PC-9 (cell line): ENCODE measurements at regions not wholly inside any gene's neighbourhood (a gene's known extent, or its start where the extent isn't known, plus 50 kb on each side); places are given as distances from the start of the nearest gene placed in this dataset.

Experiments
- BruUV-seq: library from RNA; stranded (reverse); fragments of 400-500 nt; replicated peaks from 2 replicates; lab custom pipeline; 2021; lab: Mats Ljungman, UMichigan
- CTCF ChIA-PET: fragments of 300-600 bp; sonication (Branson Sonifier 250); formaldehyde crosslinking; loops from one replicate; lab custom pipeline; 2022; ENCODE audit warnings: antibody characterized with exemption; lab: Charles Lee
- POLR2A ChIA-PET: fragments of 300-600 bp; sonication (Branson Sonifier 250); formaldehyde crosslinking; loops from one replicate; lab custom pipeline; 2022; ENCODE audit warnings: antibody characterized with exemption; ENCODE audit not compliant: unreplicated experiment; lab: Charles Lee
- DNase-seq, 2 experiments: peaks; one replicate each; pipeline versions ENCODE4 v3.0.0 to v3.0.0-alpha.2; 2015 to 2022; ENCODE audit warnings: mixed read lengths in 1 of 2
- H2AFZ ChIP-seq: fragments of 200-600 bp; sonication (generic); 2 replicates; pipeline ENCODE4 v1.8.1; 2017; ENCODE audit warnings: antibody characterized with exemption
- H3F3A ChIP-seq: fragments of 200-600 bp; sonication (generic); 2 replicates; pipeline ENCODE4 v1.8.1; 2017; ENCODE audit warnings: antibody characterized with exemption, mild to moderate bottlenecking, low read depth; ENCODE audit not compliant: insufficient read depth
- H3K27ac ChIP-seq: fragments of 200-600 bp; sonication (generic); 2 replicates; pipeline ENCODE4 v1.6.1; 2016; ENCODE audit warnings: mixed run types
- H3K27me3 ChIP-seq: fragments of 200-600 bp; sonication (generic); 2 replicates; pipeline ENCODE4 v1.6.1; 2016; ENCODE audit warnings: low read depth, mixed run types; ENCODE audit not compliant: insufficient read depth
- H3K36me3 ChIP-seq: fragments of 200-600 bp; sonication (generic); 2 replicates; pipeline ENCODE4 v1.6.1; 2016; ENCODE audit warnings: low read depth, mixed run types
- H3K4me1 ChIP-seq: fragments of 200-600 bp; sonication (generic); replicated peaks from 2 replicates; pipeline ENCODE4 v1.6.1; 2016; ENCODE audit warnings: mixed run types; ENCODE audit not compliant: insufficient read depth
- H3K4me2 ChIP-seq: fragments of 200-600 bp; sonication (generic); 2 replicates; pipeline ENCODE4 v1.6.1; 2017; ENCODE audit warnings: mixed run types
- H3K4me3 ChIP-seq: fragments of 200-600 bp; sonication (generic); 2 replicates; pipeline ENCODE4 v1.6.1; 2016; ENCODE audit warnings: mixed run types
- H3K79me2 ChIP-seq: fragments of 200-600 bp; sonication (generic); 2 replicates; pipeline ENCODE4 v1.6.1; 2017; ENCODE audit warnings: low read depth, mixed run types
- H3K9me2 ChIP-seq: fragments of 200-600 bp; sonication (generic); 2 replicates; pipeline ENCODE4 v1.8.1; 2017; ENCODE audit warnings: mild to moderate bottlenecking; ENCODE audit not compliant: insufficient read depth
- H3K9me3 ChIP-seq: fragments of 200-600 bp; sonication (generic); 2 replicates; pipeline ENCODE4 v1.8.1; 2016; ENCODE audit warnings: low read depth; ENCODE audit not compliant: insufficient read depth
- H4K20me1 ChIP-seq: fragments of 200-600 bp; sonication (generic); 2 replicates; pipeline ENCODE4 v1.8.1; 2017; ENCODE audit not compliant: insufficient read depth
- CTCF ChIP-seq: fragments of 200-600 bp; sonication (generic); conservative IDR thresholded peaks from 2 replicates; pipeline ENCODE4 v1.6.1; 2017; ENCODE audit warnings: mixed run types, antibody characterized with exemption, mild to moderate bottlenecking, moderate library complexity
- EZH2 ChIP-seq: fragments of 200-600 bp; sonication (generic); IDR thresholded peaks from 2 replicates; pipeline ENCODE4 v1.8.0; 2017; ENCODE audit warnings: antibody characterized with exemption, low read depth
- intact Hi-C: fragments of 100-400 bp; cut with micrococcal nuclease; formaldehyde crosslinking; loops from one replicate; pipeline ENCODE4 v1.10.0; 2022; ENCODE audit not compliant: unreplicated experiment

DNA sequence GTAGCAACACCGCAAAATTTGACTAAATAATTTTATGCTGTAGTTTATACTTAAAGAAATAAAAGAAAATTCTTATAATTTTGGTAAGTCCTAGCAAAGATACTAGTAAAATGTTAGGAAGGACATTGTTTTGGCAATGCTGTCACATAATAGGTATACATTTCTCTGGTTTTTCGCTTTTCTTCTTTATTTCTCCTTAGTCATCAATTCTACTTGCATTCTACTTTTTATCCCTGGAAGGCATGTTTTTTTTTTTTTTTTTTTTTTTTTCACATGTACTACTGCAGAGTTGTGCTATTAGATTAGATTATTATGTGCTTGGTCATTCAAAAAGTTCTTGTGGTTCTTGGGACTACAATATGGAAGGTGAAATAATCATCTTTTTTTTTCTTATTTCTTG is 1421.2 kb downstream of the SI start:
- no peak overlapping the region for H3K4me2 ChIP-seq
- ChIA-PET POLR2A (no interaction called here), CTCF (no interaction called here)
- H3K27ac ChIP-seq, result no peak overlapping the region
- no peaks in the 10 kb centered on the region for H3K27me3 ChIP-seq
- H3K9me2 ChIP-seq, result no peaks in the 10 kb centered on the region; the same call in 1 of the 2 replicates
- H2AFZ ChIP-seq, result no peak overlapping the region
- BruUV-seq, result no TSS peak
- TF ChIP-seq EZH2 (no peak), CTCF (no peak)
- no peaks in the 10 kb centered on the region; the same call in 1 of the 2 replicates for H3K9me3 ChIP-seq
- intact Hi-C loops, result no loop called here
- H3K4me3 ChIP-seq, result no peak overlapping the region
- H3K36me3 ChIP-seq, result no peaks in the 10 kb centered on the region
- no peaks in the 10 kb centered on the region for H3F3A ChIP-seq
- DNase-seq, result no peak
- H3K4me1 ChIP-seq, result no peaks in the 10 kb centered on the region
- no peaks in the 10 kb centered on the region for H4K20me1 ChIP-seq
- no peaks in the 10 kb centered on the region for H3K79me2 ChIP-seq

GRCh38 chr3:163655021-163655420 is 1423.3 kb downstream of the SI start:
- Histone ChIP-seq H3F3A (no peaks in the 10 kb centered on the region), H2AFZ (no peak overlapping the region), H3K27me3 (no peaks in the 10 kb centered on the region), H3K36me3 (no peaks in the 10 kb centered on the region), H3K4me2 (no peak overlapping the region), H3K9me3 (no peaks in the 10 kb centered on the region; the same call in 1 of the 2 replicates), H3K27ac (no peak overlapping the region), H3K4me3 (no peak overlapping the region), H3K4me1 (no peaks in the 10 kb centered on the region), H3K79me2 (no peaks in the 10 kb centered on the region), H4K20me1 (no peaks in the 10 kb centered on the region), H3K9me2 (no peaks in the 10 kb centered on the region; the same call in 1 of the 2 replicates)
- TF ChIP-seq EZH2 (no peak), CTCF (no peak)
- ChIA-PET POLR2A (no interaction called here), CTCF (no interaction called here)
- no TSS peak for BruUV-seq
- intact Hi-C loops, result no loop called here
- no peak for DNase-seq

- TF ChIP-seq EZH2, result no peak
- no peak for TF ChIP-seq CTCF
- POLR2A ChIA-PET, result no interaction called here
- Histone ChIP-seq H3K36me3 (no peaks in the 10 kb centered on the region), H3K4me2 (no peak overlapping the region), H3F3A (no peaks in the 10 kb centered on the region), H3K9me2 (no peaks in the 10 kb centered on the region; the same call in 1 of the 2 replicates), H3K79me2 (no peaks in the 10 kb centered on the region), H3K4me3 (no peak overlapping the region), H2AFZ (no peak overlapping the region), H3K4me1 (no peaks in the 10 kb centered on the region), H4K20me1 (no peaks in the 10 kb centered on the region), H3K27ac (no peak overlapping the region), H3K9me3 (no peaks in the 10 kb centered on the region; the same call in 1 of the 2 replicates), H3K27me3 (no peaks in the 10 kb centered on the region)
- no TSS peak for BruUV-seq
- intact Hi-C loops, result no loop called here
- CTCF ChIA-PET, result no interaction called here
- DNase-seq, result no peak
These were observed 1434.1 kb downstream of the SI start for GRCh38 chr3:163644172-163644571.
